HepG2 (cell line): ENCODE measurements at regions not wholly inside any gene's neighbourhood (a gene's known extent, or its start where the extent isn't known, plus 50 kb on each side); places are given as distances from the start of the nearest gene placed in this dataset.

ENCODE experiments used
- CTCF ChIP-seq: sonication (generic); formaldehyde crosslinking; IDR thresholded peaks from 2 replicates; pipeline ENCODE4 v1.5.0; 2020; ENCODE audit warnings: mild to moderate bottlenecking, missing genetic modification reagents, moderate library complexity
- MBNL3 ChIP-seq: fragments of 250-450 bp; sonication (Bioruptor Pico); conservative IDR thresholded peaks from 2 replicates; pipeline ENCODE4 v1.8.0; 2022; ENCODE audit warnings: mild to moderate bottlenecking, inconsistent platforms
- ZNF274 ChIP-seq: sonication (generic); formaldehyde crosslinking; IDR thresholded peaks from 2 replicates; pipeline ENCODE4 v1.5.1; 2020; ENCODE audit warnings: mild to moderate bottlenecking, missing genetic modification reagents

GRCh38 chr6:113482771-113483170, 374.4 kb upstream of the MARCKS start:
- no peak for TF ChIP-seq CTCF (CRISPR knock-in tag)
- TF ChIP-seq ZNF274 (CRISPR knock-in tag): no peak
- no peak for TF ChIP-seq MBNL3 (CRISPR knock-in tag)
